ENCODE measurements at regions not wholly inside any gene's neighbourhood (a gene's known extent, or its start where the extent isn't known, plus 50 kb on each side); places are given as distances from the start of the nearest gene placed in this dataset.

- H3K9me3 ChIP-seq (ENCODE audit: low read length) = no peaks in the 10 kb centered on the region
- no peaks in the 10 kb centered on the region for H3K36me3 ChIP-seq (ENCODE audit: insufficient read depth, low read length)
- no peak overlapping the region for H2AFZ ChIP-seq (ENCODE audit: low read depth, low read length)
- H3K27me3 ChIP-seq (ENCODE audit: insufficient read depth, low read length) = peaks cover 49% of the 10 kb centered on the region
- no peak overlapping the region for H3K4me3 ChIP-seq (ENCODE audit: low read length)
- no peaks in the 10 kb centered on the region for H3K4me1 ChIP-seq (ENCODE audit: insufficient read depth, low read length)
Measured at GRCh38 chr17:79366988-79367571, 243.8 kb downstream of the RBFOX3 start.

- Histone ChIP-seq H2AFZ (ENCODE audit: low read depth, low read length) (no peak overlapping the region), H3K4me3 (ENCODE audit: low read length) (no peak overlapping the region), H3K9me3 (ENCODE audit: low read length) (no peaks in the 10 kb centered on the region), H3K27me3 (ENCODE audit: insufficient read depth, low read length) (peaks cover 58% of the 10 kb centered on the region), H3K4me1 (ENCODE audit: insufficient read depth, low read length) (no peaks in the 10 kb centered on the region), H3K36me3 (ENCODE audit: insufficient read depth, low read length) (no peaks in the 10 kb centered on the region)
Measured at GRCh38 chr17:79365836-79366770, 244.7 kb downstream of the RBFOX3 start.

- Histone ChIP-seq H2AFZ (ENCODE audit: low read depth, low read length) (no peak overlapping the region), H3K36me3 (ENCODE audit: insufficient read depth, low read length) (no peaks in the 10 kb centered on the region), H3K27me3 (ENCODE audit: insufficient read depth, low read length) (peaks cover 61% of the 10 kb centered on the region), H3K4me1 (ENCODE audit: insufficient read depth, low read length) (no peaks in the 10 kb centered on the region), H3K9me3 (ENCODE audit: low read length) (no peaks in the 10 kb centered on the region), H3K4me3 (ENCODE audit: low read length) (no peak overlapping the region)
Measured at GRCh38 chr17:79365351-79365750, 245.5 kb downstream of the RBFOX3 start.

GRCh38 chr17:79364315-79365094, 246.3 kb downstream of the RBFOX3 start:
- Histone ChIP-seq H3K27me3 (ENCODE audit: insufficient read depth, low read length) (peaks cover 64% of the 10 kb centered on the region), H3K9me3 (ENCODE audit: low read length) (no peaks in the 10 kb centered on the region), H3K36me3 (ENCODE audit: insufficient read depth, low read length) (no peaks in the 10 kb centered on the region), H2AFZ (ENCODE audit: low read depth, low read length) (no peak overlapping the region), H3K4me3 (ENCODE audit: low read length) (no peak overlapping the region), H3K4me1 (ENCODE audit: insufficient read depth, low read length) (no peaks in the 10 kb centered on the region)

- Histone ChIP-seq H3K9me3 (ENCODE audit: low read length) (no peaks in the 10 kb centered on the region), H2AFZ (ENCODE audit: low read depth, low read length) (no peak overlapping the region), H3K4me1 (ENCODE audit: insufficient read depth, low read length) (no peaks in the 10 kb centered on the region), H3K36me3 (ENCODE audit: insufficient read depth, low read length) (no peaks in the 10 kb centered on the region), H3K4me3 (ENCODE audit: low read length) (no peak overlapping the region), H3K27me3 (ENCODE audit: insufficient read depth, low read length) (peaks cover 65% of the 10 kb centered on the region)
Measured at GRCh38 chr17:79363552-79364275, 247.1 kb downstream of the RBFOX3 start.

- no peak overlapping the region for H3K4me3 ChIP-seq (ENCODE audit: low read length)
- no peaks in the 10 kb centered on the region for H3K9me3 ChIP-seq (ENCODE audit: low read length)
- H3K27me3 ChIP-seq (ENCODE audit: insufficient read depth, low read length) = peaks cover 66% of the 10 kb centered on the region
Measured at GRCh38 chr17:79362772-79363305, 248.0 kb downstream of the RBFOX3 start.

GRCh38 chr17:79361873-79362771, 248.7 kb downstream of the RBFOX3 start:
- no peaks in the 10 kb centered on the region for H3K4me1 ChIP-seq (ENCODE audit: insufficient read depth, low read length)
- no peak overlapping the region for H3K4me3 ChIP-seq (ENCODE audit: low read length)
- peaks cover 61% of the 10 kb centered on the region for H3K27me3 ChIP-seq (ENCODE audit: insufficient read depth, low read length)
- H3K36me3 ChIP-seq (ENCODE audit: insufficient read depth, low read length) = no peaks in the 10 kb centered on the region
- no peak overlapping the region for H2AFZ ChIP-seq (ENCODE audit: low read depth, low read length)
- no peaks in the 10 kb centered on the region for H3K9me3 ChIP-seq (ENCODE audit: low read length)

More at GRCh38 chr17:79362772-79363305, 248.0 kb downstream of the RBFOX3 start:
- no peaks in the 10 kb centered on the region for H3K36me3 ChIP-seq (ENCODE audit: insufficient read depth, low read length)
- no peaks in the 10 kb centered on the region for H3K4me1 ChIP-seq (ENCODE audit: insufficient read depth, low read length)
- H2AFZ ChIP-seq (ENCODE audit: low read depth, low read length) = no peak overlapping the region

- H3K27me3 ChIP-seq (ENCODE audit: insufficient read depth, low read length) = peaks cover 54% of the 10 kb centered on the region
Measured at GRCh38 chr17:79361221-79361734, 249.6 kb downstream of the RBFOX3 start.

GRCh38 chr17:79360196-79360595, 250.7 kb downstream of the RBFOX3 start:
- no peaks in the 10 kb centered on the region for H3K9me3 ChIP-seq (ENCODE audit: low read length)
- no peaks in the 10 kb centered on the region for H3K4me1 ChIP-seq (ENCODE audit: insufficient read depth, low read length)
- peaks cover 46% of the 10 kb centered on the region for H3K27me3 ChIP-seq (ENCODE audit: insufficient read depth, low read length)
- H3K36me3 ChIP-seq (ENCODE audit: insufficient read depth, low read length) = no peaks in the 10 kb centered on the region
- no peak overlapping the region for H2AFZ ChIP-seq (ENCODE audit: low read depth, low read length)
- H3K4me3 ChIP-seq (ENCODE audit: low read length) = no peak overlapping the region

More at GRCh38 chr17:79361221-79361734, 249.6 kb downstream of the RBFOX3 start:
- Histone ChIP-seq H2AFZ (ENCODE audit: low read depth, low read length) (no peak overlapping the region), H3K9me3 (ENCODE audit: low read length) (no peaks in the 10 kb centered on the region), H3K36me3 (ENCODE audit: insufficient read depth, low read length) (no peaks in the 10 kb centered on the region), H3K4me1 (ENCODE audit: insufficient read depth, low read length) (no peaks in the 10 kb centered on the region), H3K4me3 (ENCODE audit: low read length) (no peak overlapping the region)

GRCh38 chr17:79356839-79357447, 253.9 kb downstream of the RBFOX3 start:
- H3K27me3 ChIP-seq (ENCODE audit: insufficient read depth, low read length) = peaks cover 20% of the 10 kb centered on the region

GRCh38 chr17:79355165-79355564, 255.7 kb downstream of the RBFOX3 start:
- Histone ChIP-seq H3K4me3 (ENCODE audit: low read length) (no peak overlapping the region), H3K27me3 (ENCODE audit: insufficient read depth, low read length) (peaks cover 7% of the 10 kb centered on the region), H3K9me3 (ENCODE audit: low read length) (no peaks in the 10 kb centered on the region), H2AFZ (ENCODE audit: low read depth, low read length) (no peak overlapping the region), H3K36me3 (ENCODE audit: insufficient read depth, low read length) (no peaks in the 10 kb centered on the region), H3K4me1 (ENCODE audit: insufficient read depth, low read length) (no peaks in the 10 kb centered on the region)

More at GRCh38 chr17:79356839-79357447, 253.9 kb downstream of the RBFOX3 start:
- Histone ChIP-seq H3K9me3 (ENCODE audit: low read length) (no peaks in the 10 kb centered on the region), H3K4me3 (ENCODE audit: low read length) (no peak overlapping the region), H3K36me3 (ENCODE audit: insufficient read depth, low read length) (no peaks in the 10 kb centered on the region), H2AFZ (ENCODE audit: low read depth, low read length) (no peak overlapping the region), H3K4me1 (ENCODE audit: insufficient read depth, low read length) (no peaks in the 10 kb centered on the region)
